MM.1S (cell line): ENCODE measurements at regions not wholly inside any gene's neighbourhood (a gene's known extent, or its start where the extent isn't known, plus 50 kb on each side); places are given as distances from the start of the nearest gene placed in this dataset.

Source experiments
- EZH2phosphoT487 ChIP-seq: fragments of 300-600 bp; sonication (generic); IDR thresholded peaks from 2 replicates; pipeline ENCODE4 v1.6.1; 2018; ENCODE audit warnings: antibody characterized with exemption, low read length
- TF ChIP-seq, protein P1 (sequence below): fragments of 300-600 bp; sonication (generic); IDR thresholded peaks from 2 replicates; pipeline ENCODE4 v1.5.1; 2016; ENCODE audit warnings: antibody characterized with exemption, low read length, mixed read lengths

DNA sequence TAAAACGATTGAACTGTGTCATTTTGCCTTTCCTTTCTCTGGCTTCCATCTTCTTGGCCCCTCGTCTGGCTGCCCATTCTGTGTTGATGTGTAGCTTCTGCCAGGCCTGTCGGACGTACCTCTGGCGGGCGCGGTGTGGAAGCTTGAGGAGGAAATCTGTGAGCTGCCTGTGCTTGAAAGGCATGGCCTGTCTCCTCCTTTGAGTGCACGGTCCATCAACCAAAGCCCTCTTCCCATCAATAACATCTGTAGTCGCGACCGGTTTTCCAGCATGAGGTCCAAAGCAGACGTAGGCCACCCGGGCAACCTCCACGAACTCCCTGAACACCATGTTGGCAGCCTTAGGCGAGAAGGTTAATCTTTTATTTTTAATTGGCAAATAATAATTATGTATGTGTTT, 202.7 kb downstream of the CRLF2 start:
- TF ChIP-seq, protein P1, sequence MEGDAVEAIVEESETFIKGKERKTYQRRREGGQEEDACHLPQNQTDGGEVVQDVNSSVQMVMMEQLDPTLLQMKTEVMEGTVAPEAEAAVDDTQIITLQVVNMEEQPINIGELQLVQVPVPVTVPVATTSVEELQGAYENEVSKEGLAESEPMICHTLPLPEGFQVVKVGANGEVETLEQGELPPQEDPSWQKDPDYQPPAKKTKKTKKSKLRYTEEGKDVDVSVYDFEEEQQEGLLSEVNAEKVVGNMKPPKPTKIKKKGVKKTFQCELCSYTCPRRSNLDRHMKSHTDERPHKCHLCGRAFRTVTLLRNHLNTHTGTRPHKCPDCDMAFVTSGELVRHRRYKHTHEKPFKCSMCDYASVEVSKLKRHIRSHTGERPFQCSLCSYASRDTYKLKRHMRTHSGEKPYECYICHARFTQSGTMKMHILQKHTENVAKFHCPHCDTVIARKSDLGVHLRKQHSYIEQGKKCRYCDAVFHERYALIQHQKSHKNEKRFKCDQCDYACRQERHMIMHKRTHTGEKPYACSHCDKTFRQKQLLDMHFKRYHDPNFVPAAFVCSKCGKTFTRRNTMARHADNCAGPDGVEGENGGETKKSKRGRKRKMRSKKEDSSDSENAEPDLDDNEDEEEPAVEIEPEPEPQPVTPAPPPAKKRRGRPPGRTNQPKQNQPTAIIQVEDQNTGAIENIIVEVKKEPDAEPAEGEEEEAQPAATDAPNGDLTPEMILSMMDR: no peak
- no peak for TF ChIP-seq EZH2phosphoT487
